ENCODE measurements at regions not wholly inside any gene's neighbourhood (a gene's known extent, or its start where the extent isn't known, plus 50 kb on each side); places are given as distances from the start of the nearest gene placed in this dataset.

GRCh38 chr6:84601366-84601765 is 163.0 kb downstream of the TBX18 start:
- TF ChIP-seq, protein P1, sequence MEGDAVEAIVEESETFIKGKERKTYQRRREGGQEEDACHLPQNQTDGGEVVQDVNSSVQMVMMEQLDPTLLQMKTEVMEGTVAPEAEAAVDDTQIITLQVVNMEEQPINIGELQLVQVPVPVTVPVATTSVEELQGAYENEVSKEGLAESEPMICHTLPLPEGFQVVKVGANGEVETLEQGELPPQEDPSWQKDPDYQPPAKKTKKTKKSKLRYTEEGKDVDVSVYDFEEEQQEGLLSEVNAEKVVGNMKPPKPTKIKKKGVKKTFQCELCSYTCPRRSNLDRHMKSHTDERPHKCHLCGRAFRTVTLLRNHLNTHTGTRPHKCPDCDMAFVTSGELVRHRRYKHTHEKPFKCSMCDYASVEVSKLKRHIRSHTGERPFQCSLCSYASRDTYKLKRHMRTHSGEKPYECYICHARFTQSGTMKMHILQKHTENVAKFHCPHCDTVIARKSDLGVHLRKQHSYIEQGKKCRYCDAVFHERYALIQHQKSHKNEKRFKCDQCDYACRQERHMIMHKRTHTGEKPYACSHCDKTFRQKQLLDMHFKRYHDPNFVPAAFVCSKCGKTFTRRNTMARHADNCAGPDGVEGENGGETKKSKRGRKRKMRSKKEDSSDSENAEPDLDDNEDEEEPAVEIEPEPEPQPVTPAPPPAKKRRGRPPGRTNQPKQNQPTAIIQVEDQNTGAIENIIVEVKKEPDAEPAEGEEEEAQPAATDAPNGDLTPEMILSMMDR (IDR thresholded peaks at IDR 0.05; ENCODE audit: low read depth, low read length, missing input control): no peak
- TF ChIP-seq, protein P2, sequence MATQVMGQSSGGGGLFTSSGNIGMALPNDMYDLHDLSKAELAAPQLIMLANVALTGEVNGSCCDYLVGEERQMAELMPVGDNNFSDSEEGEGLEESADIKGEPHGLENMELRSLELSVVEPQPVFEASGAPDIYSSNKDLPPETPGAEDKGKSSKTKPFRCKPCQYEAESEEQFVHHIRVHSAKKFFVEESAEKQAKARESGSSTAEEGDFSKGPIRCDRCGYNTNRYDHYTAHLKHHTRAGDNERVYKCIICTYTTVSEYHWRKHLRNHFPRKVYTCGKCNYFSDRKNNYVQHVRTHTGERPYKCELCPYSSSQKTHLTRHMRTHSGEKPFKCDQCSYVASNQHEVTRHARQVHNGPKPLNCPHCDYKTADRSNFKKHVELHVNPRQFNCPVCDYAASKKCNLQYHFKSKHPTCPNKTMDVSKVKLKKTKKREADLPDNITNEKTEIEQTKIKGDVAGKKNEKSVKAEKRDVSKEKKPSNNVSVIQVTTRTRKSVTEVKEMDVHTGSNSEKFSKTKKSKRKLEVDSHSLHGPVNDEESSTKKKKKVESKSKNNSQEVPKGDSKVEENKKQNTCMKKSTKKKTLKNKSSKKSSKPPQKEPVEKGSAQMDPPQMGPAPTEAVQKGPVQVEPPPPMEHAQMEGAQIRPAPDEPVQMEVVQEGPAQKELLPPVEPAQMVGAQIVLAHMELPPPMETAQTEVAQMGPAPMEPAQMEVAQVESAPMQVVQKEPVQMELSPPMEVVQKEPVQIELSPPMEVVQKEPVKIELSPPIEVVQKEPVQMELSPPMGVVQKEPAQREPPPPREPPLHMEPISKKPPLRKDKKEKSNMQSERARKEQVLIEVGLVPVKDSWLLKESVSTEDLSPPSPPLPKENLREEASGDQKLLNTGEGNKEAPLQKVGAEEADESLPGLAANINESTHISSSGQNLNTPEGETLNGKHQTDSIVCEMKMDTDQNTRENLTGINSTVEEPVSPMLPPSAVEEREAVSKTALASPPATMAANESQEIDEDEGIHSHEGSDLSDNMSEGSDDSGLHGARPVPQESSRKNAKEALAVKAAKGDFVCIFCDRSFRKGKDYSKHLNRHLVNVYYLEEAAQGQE (IDR thresholded peaks at IDR 0.05): no peak
- TF ChIP-seq, protein P3, sequence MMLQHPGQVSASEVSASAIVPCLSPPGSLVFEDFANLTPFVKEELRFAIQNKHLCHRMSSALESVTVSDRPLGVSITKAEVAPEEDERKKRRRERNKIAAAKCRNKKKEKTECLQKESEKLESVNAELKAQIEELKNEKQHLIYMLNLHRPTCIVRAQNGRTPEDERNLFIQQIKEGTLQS (IDR thresholded peaks at IDR 0.05): no peak
- TF ChIP-seq HNF4A (conservative IDR thresholded peaks at IDR 0.05) (no peak), RAD21 (IDR thresholded peaks at IDR 0.05) (no peak), RXRA (IDR thresholded peaks at IDR 0.05) (no peak), SP1 (IDR thresholded peaks at IDR 0.05) (no peak), FOXA1 (IDR thresholded peaks at IDR 0.05) (no peak), TAF1 (conservative IDR thresholded peaks at IDR 0.05) (no peak), MAX (IDR thresholded peaks at IDR 0.05) (no peak), GABPA (IDR thresholded peaks at IDR 0.05 in 1 of 2, conservative IDR thresholded peaks at IDR 0.05 in 1 of 2) (no peak)

Measured in liver (tissue), 3 donors.